ENCODE measurements at regions not wholly inside any gene's neighbourhood (a gene's known extent, or its start where the extent isn't known, plus 50 kb on each side); places are given as distances from the start of the nearest gene placed in this dataset.
"Not testable (repeated sequence)": the region's sequence is repeated elsewhere in the genome, so short reads cannot be mapped to it uniquely, and the experiment has no call there.

GRCh38 chr2:107743274-107743673, 83.4 kb upstream of the RGPD4 start:
- H3K9ac ChIP-seq (ENCODE audit: insufficient read depth, low read length, poor library complexity, severe bottlenecking) = no peak overlapping the region
- DNase-seq = no peak

GRCh38 chr2:107745100-107745499, 81.6 kb upstream of the RGPD4 start:
- intact Hi-C loops (cut with micrococcal nuclease) = no loop called here
- Histone ChIP-seq H3K9ac (ENCODE audit: insufficient read depth, low read length, poor library complexity, severe bottlenecking) (no peak overlapping the region), H2AFZ (ENCODE audit: insufficient read depth, low read depth, low read length, poor library complexity, severe bottlenecking) (no peak overlapping the region), H3K27me3 (ENCODE audit: control insufficient read depth in 2 of 2, insufficient read depth in 2 of 2, low read length in 2 of 2) (no peaks in the 10 kb centered on the region), H3K9me3 (replicated peaks in 1 of 2; ENCODE audit: control insufficient read depth in 1 of 2, insufficient read depth in 1 of 2, low read length in 2 of 2) (peaks cover 5 to 9% of the 10 kb centered on the region in 2 donors), H3K4me2 (replicated peaks; ENCODE audit: extremely low read depth, low read length, poor library complexity, severe bottlenecking) (no peak overlapping the region), H3K36me3 (replicated peaks in 1 of 2; ENCODE audit: control insufficient read depth in 1 of 2, insufficient read depth in 2 of 2, low read length in 2 of 2) (no peaks in the 10 kb centered on the region), H3K79me2 (ENCODE audit: insufficient read depth, low read length) (no peaks in the 10 kb centered on the region), H3K27ac (ENCODE audit: low read depth in 1 of 2, low read length in 2 of 2) (no peak overlapping the region), H3K4me1 (ENCODE audit: control insufficient read depth in 1 of 2, insufficient read depth in 2 of 2, low read length in 2 of 2) (no peaks in the 10 kb centered on the region), H3K4me3 (replicated peaks in 1 of 3; ENCODE audit: low read depth in 2 of 3, low read length in 3 of 3) (no peak overlapping the region), H4K20me1 (ENCODE audit: insufficient read depth, low read length) (no peaks in the 10 kb centered on the region)
- TF ChIP-seq CTCF (IDR thresholded peaks at IDR 0.05) = no peak
- WGBS (ENCODE audit: insufficient coverage) = 86% methylated on average over 1 of the region's 3 CpGs
- no peaks in the 10 kb centered on the region for H3K36me3 Mint-ChIP-seq
- peaks cover 0 to 1% (median 0%) of the 10 kb centered on the region in 3 donors for H3K27me3 Mint-ChIP-seq (ENCODE audit: low read depth in 3 of 3)
- H3K4me1 Mint-ChIP-seq = no peaks in the 10 kb centered on the region
- no peak overlapping the region for H3K4me3 Mint-ChIP-seq
- H3K27ac Mint-ChIP-seq = no peak overlapping the region
- no peak for DNase-seq
- H3K9me3 Mint-ChIP-seq = peaks cover 5 to 15% (median 7%) of the 10 kb centered on the region in 7 donors

More at GRCh38 chr2:107743274-107743673, 83.4 kb upstream of the RGPD4 start:
- peak overlapping the region in 1 of 7 donors; percentile 42 for H3K27ac Mint-ChIP-seq
- peak overlapping the region in 1 of 2 donors; percentile 54 for H3K4me3 Mint-ChIP-seq
- H3K36me3 Mint-ChIP-seq = no peaks in the 10 kb centered on the region
- peaks cover 0 to 1% (median 0%) of the 10 kb centered on the region in 3 donors for H3K27me3 Mint-ChIP-seq (ENCODE audit: low read depth in 3 of 3)
- no peaks in the 10 kb centered on the region for H3K27me3 ChIP-seq (ENCODE audit: control insufficient read depth in 2 of 2, insufficient read depth in 2 of 2, low read length in 2 of 2)
- H3K4me2 ChIP-seq (replicated peaks; ENCODE audit: extremely low read depth, low read length, poor library complexity, severe bottlenecking) = no peak overlapping the region
- H3K9me3 ChIP-seq (replicated peaks in 1 of 2; ENCODE audit: control insufficient read depth in 1 of 2, insufficient read depth in 1 of 2, low read length in 2 of 2) = peaks cover 3 to 8% of the 10 kb centered on the region in 2 donors
- H3K9me3 Mint-ChIP-seq = peaks cover 2 to 8% (median 7%) of the 10 kb centered on the region in 7 donors
- intact Hi-C loops (cut with micrococcal nuclease) = no loop called here
- H2AFZ ChIP-seq (ENCODE audit: insufficient read depth, low read depth, low read length, poor library complexity, severe bottlenecking) = no peak overlapping the region
- no peak for TF ChIP-seq CTCF (IDR thresholded peaks at IDR 0.05)
- 100% methylated on average over 3 of the region's 5 CpGs for WGBS (ENCODE audit: insufficient coverage)
- H3K36me3 ChIP-seq (replicated peaks in 1 of 2; ENCODE audit: control insufficient read depth in 1 of 2, insufficient read depth in 2 of 2, low read length in 2 of 2) = no peaks in the 10 kb centered on the region
- H3K4me3 ChIP-seq (replicated peaks in 1 of 3; ENCODE audit: low read depth in 2 of 3, low read length in 3 of 3) = no peak overlapping the region
- no peaks in the 10 kb centered on the region for H3K79me2 ChIP-seq (ENCODE audit: insufficient read depth, low read length)
- no peaks in the 10 kb centered on the region for H3K4me1 ChIP-seq (ENCODE audit: control insufficient read depth in 1 of 2, insufficient read depth in 2 of 2, low read length in 2 of 2)
- no peaks in the 10 kb centered on the region for H3K4me1 Mint-ChIP-seq
- H3K27ac ChIP-seq (ENCODE audit: low read depth in 1 of 2, low read length in 2 of 2) = no peak overlapping the region
- no peaks in the 10 kb centered on the region for H4K20me1 ChIP-seq (ENCODE audit: insufficient read depth, low read length)

GRCh38 chr2:107746552-107747198, 80.0 kb upstream of the RGPD4 start:
- H3K9me3 Mint-ChIP-seq = peaks cover 5 to 17% (median 7%) of the 10 kb centered on the region in 7 donors
- intact Hi-C loops (cut with micrococcal nuclease); H3K4me3 Mint-ChIP-seq; DNase-seq; H2AFZ ChIP-seq (ENCODE audit: insufficient read depth, low read depth, low read length, poor library complexity, severe bottlenecking); H3K79me2 ChIP-seq (ENCODE audit: insufficient read depth, low read length); H3K4me1 Mint-ChIP-seq; H3K27ac Mint-ChIP-seq; H3K4me3 ChIP-seq (replicated peaks in 1 of 3; ENCODE audit: low read depth in 2 of 3, low read length in 3 of 3); H3K27ac ChIP-seq (ENCODE audit: low read depth in 1 of 2, low read length in 2 of 2); H3K27me3 ChIP-seq (ENCODE audit: control insufficient read depth in 2 of 2, insufficient read depth in 2 of 2, low read length in 2 of 2); H3K36me3 ChIP-seq (replicated peaks in 1 of 2; ENCODE audit: control insufficient read depth in 1 of 2, insufficient read depth in 2 of 2, low read length in 2 of 2); H3K9ac ChIP-seq (ENCODE audit: insufficient read depth, low read length, poor library complexity, severe bottlenecking); H3K9me3 ChIP-seq (replicated peaks in 1 of 2; ENCODE audit: control insufficient read depth in 1 of 2, insufficient read depth in 1 of 2, low read length in 2 of 2); H3K4me2 ChIP-seq (replicated peaks; ENCODE audit: extremely low read depth, low read length, poor library complexity, severe bottlenecking); H3K4me1 ChIP-seq (ENCODE audit: control insufficient read depth in 1 of 2, insufficient read depth in 2 of 2, low read length in 2 of 2); H4K20me1 ChIP-seq (ENCODE audit: insufficient read depth, low read length); H3K27me3 Mint-ChIP-seq (ENCODE audit: low read depth in 3 of 3); H3K36me3 Mint-ChIP-seq: not testable (repeated sequence)
- 100% methylated on average over 3 of the region's 13 CpGs for WGBS (ENCODE audit: insufficient coverage)

Data from CD14-positive monocyte (primary cell).